ENCODE measurements at regions not wholly inside any gene's neighbourhood (a gene's known extent, or its start where the extent isn't known, plus 50 kb on each side); places are given as distances from the start of the nearest gene placed in this dataset.

DNA sequence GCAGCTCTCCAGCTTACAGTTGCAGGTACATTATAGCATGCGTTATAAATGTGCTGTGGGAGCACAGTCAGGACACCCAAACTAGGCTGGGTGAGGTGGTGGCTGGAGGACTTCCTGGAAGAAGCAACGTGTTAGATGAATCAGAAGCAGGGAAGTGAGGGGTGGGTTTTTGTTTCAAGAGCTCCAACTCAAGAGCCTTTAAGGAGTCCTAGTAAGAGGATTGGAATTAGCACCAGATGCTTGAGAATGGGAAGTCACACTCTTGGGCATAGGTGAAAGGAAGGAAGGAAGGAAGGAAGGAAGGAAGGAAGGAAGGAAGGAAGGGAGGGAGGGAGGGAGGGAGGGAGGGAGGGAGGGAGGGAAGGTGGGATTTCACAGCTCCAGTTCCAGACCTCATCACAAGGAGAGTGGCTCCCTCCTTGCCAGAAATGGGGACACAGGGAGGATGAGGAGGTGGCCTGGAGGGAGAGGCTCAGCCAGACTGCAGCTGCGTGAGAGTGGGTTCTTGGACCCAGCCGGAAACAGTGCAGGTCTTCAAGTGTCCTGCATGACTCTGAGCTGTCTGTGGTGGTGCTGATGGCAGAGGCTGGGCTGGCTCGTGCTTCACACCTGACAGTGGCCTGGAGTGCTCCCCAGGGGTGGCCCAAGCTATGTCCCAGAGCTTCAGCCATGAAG, 115.7 kb upstream of the GSC start:
- Histone ChIP-seq H3K4me2 (no peak overlapping the region), H3K27me3 (ENCODE audit: insufficient read depth) (no peaks in the 10 kb centered on the region), H4K20me1 (replicated peaks; ENCODE audit: insufficient read depth) (no peaks in the 10 kb centered on the region), H3K9me2 (ENCODE audit: insufficient read depth) (peaks cover 3% of the 10 kb centered on the region; the same call in 1 of the 2 replicates), H3F3A (replicated peaks; ENCODE audit: low read depth) (no peaks in the 10 kb centered on the region), H3K27ac (ENCODE audit: low read depth) (no peak overlapping the region), H3K36me3 (ENCODE audit: insufficient read depth) (no peaks in the 10 kb centered on the region), H2AFZ (no peak overlapping the region), H3K4me3 (no peak overlapping the region), H3K4me1 (ENCODE audit: insufficient read depth) (no peaks in the 10 kb centered on the region), H3K79me2 (replicated peaks; ENCODE audit: insufficient read depth) (no peaks in the 10 kb centered on the region)
- Mint-ChIP-seq H3K27me3 (ENCODE audit: insufficient read depth, low read depth, poor library complexity) (peaks cover 4% of the 10 kb centered on the region), H3K4me3 (no peak overlapping the region), H3K4me1 (no peaks in the 10 kb centered on the region), H3K9me3 (no peaks in the 10 kb centered on the region), H3K36me3 (ENCODE audit: low read depth) (no peaks in the 10 kb centered on the region), H3K27ac (no peak overlapping the region)
- TF ChIP-seq, protein P1, sequence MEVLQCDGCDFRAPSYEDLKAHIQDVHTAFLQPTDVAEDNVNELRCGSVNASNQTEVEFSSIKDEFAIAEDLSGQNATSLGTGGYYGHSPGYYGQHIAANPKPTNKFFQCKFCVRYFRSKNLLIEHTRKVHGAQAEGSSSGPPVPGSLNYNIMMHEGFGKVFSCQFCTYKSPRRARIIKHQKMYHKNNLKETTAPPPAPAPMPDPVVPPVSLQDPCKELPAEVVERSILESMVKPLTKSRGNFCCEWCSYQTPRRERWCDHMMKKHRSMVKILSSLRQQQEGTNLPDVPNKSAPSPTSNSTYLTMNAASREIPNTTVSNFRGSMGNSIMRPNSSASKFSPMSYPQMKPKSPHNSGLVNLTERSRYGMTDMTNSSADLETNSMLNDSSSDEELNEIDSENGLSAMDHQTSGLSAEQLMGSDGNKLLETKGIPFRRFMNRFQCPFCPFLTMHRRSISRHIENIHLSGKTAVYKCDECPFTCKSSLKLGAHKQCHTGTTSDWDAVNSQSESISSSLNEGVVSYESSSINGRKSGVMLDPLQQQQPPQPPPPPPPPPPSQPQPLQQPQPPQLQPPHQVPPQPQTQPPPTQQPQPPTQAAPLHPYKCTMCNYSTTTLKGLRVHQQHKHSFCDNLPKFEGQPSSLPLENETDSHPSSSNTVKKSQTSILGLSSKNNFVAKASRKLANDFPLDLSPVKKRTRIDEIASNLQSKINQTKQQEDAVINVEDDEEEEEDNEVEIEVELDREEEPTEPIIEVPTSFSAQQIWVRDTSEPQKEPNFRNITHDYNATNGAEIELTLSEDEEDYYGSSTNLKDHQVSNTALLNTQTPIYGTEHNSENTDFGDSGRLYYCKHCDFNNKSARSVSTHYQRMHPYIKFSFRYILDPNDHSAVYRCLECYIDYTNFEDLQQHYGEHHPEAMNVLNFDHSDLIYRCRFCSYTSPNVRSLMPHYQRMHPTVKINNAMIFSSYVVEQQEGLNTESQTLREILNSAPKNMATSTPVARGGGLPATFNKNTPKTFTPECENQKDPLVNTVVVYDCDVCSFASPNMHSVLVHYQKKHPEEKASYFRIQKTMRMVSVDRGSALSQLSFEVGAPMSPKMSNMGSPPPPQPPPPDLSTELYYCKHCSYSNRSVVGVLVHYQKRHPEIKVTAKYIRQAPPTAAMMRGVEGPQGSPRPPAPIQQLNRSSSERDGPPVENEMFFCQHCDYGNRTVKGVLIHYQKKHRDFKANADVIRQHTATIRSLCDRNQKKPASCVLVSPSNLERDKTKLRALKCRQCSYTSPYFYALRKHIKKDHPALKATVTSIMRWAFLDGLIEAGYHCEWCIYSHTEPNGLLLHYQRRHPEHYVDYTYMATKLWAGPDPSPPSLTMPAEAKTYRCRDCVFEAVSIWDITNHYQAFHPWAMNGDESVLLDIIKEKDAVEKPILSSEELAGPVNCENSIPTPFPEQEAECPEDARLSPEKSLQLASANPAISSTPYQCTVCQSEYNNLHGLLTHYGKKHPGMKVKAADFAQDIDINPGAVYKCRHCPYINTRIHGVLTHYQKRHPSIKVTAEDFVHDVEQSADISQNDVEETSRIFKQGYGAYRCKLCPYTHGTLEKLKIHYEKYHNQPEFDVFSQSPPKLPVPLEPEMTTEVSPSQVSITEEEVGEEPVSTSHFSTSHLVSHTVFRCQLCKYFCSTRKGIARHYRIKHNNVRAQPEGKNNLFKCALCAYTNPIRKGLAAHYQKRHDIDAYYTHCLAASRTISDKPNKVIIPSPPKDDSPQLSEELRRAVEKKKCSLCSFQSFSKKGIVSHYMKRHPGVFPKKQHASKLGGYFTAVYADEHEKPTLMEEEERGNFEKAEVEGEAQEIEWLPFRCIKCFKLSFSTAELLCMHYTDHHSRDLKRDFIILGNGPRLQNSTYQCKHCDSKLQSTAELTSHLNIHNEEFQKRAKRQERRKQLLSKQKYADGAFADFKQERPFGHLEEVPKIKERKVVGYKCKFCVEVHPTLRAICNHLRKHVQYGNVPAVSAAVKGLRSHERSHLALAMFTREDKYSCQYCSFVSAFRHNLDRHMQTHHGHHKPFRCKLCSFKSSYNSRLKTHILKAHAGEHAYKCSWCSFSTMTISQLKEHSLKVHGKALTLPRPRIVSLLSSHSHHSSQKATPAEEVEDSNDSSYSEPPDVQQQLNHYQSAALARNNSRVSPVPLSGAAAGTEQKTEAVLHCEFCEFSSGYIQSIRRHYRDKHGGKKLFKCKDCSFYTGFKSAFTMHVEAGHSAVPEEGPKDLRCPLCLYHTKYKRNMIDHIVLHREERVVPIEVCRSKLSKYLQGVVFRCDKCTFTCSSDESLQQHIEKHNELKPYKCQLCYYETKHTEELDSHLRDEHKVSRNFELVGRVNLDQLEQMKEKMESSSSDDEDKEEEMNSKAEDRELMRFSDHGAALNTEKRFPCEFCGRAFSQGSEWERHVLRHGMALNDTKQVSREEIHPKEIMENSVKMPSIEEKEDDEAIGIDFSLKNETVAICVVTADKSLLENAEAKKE (CRISPR knock-in tag; IDR thresholded peaks at IDR 0.05): no peak
- TF ChIP-seq EZH2phosphoT487 (IDR thresholded peaks at IDR 0.05; ENCODE audit: unreplicated experiment) (no peak), ZNF331 (CRISPR knock-in tag; IDR thresholded peaks at IDR 0.05; ENCODE audit: low read depth) (no peak), ZNF114 (CRISPR knock-in tag; IDR thresholded peaks at IDR 0.05) (no peak), CREB1 (CRISPR knock-in tag; IDR thresholded peaks at IDR 0.05; ENCODE audit: low read depth) (no peak), POLR2AphosphoS5 (IDR thresholded peaks at IDR 0.05; ENCODE audit: low read depth) (no peak), NANOG (IDR thresholded peaks at IDR 0.05; ENCODE audit: borderline replicate concordance) (no peak), EZH2 (IDR thresholded peaks at IDR 0.05; ENCODE audit: low read depth, unreplicated experiment) (no peak), STAT1 (IDR thresholded peaks at IDR 0.05; ENCODE audit: unreplicated experiment) (no peak), JUNB (IDR thresholded peaks at IDR 0.05; ENCODE audit: unreplicated experiment) (no peak)
- TF ChIP-seq, protein P2, sequence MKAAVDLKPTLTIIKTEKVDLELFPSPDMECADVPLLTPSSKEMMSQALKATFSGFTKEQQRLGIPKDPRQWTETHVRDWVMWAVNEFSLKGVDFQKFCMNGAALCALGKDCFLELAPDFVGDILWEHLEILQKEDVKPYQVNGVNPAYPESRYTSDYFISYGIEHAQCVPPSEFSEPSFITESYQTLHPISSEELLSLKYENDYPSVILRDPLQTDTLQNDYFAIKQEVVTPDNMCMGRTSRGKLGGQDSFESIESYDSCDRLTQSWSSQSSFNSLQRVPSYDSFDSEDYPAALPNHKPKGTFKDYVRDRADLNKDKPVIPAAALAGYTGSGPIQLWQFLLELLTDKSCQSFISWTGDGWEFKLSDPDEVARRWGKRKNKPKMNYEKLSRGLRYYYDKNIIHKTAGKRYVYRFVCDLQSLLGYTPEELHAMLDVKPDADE (IDR thresholded peaks at IDR 0.05): no peak
- TF ChIP-seq, protein P3, sequence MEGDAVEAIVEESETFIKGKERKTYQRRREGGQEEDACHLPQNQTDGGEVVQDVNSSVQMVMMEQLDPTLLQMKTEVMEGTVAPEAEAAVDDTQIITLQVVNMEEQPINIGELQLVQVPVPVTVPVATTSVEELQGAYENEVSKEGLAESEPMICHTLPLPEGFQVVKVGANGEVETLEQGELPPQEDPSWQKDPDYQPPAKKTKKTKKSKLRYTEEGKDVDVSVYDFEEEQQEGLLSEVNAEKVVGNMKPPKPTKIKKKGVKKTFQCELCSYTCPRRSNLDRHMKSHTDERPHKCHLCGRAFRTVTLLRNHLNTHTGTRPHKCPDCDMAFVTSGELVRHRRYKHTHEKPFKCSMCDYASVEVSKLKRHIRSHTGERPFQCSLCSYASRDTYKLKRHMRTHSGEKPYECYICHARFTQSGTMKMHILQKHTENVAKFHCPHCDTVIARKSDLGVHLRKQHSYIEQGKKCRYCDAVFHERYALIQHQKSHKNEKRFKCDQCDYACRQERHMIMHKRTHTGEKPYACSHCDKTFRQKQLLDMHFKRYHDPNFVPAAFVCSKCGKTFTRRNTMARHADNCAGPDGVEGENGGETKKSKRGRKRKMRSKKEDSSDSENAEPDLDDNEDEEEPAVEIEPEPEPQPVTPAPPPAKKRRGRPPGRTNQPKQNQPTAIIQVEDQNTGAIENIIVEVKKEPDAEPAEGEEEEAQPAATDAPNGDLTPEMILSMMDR (conservative IDR thresholded peaks at IDR 0.05; ENCODE audit: low read depth in 2 of 2): no peak
- TF ChIP-seq, protein P4, sequence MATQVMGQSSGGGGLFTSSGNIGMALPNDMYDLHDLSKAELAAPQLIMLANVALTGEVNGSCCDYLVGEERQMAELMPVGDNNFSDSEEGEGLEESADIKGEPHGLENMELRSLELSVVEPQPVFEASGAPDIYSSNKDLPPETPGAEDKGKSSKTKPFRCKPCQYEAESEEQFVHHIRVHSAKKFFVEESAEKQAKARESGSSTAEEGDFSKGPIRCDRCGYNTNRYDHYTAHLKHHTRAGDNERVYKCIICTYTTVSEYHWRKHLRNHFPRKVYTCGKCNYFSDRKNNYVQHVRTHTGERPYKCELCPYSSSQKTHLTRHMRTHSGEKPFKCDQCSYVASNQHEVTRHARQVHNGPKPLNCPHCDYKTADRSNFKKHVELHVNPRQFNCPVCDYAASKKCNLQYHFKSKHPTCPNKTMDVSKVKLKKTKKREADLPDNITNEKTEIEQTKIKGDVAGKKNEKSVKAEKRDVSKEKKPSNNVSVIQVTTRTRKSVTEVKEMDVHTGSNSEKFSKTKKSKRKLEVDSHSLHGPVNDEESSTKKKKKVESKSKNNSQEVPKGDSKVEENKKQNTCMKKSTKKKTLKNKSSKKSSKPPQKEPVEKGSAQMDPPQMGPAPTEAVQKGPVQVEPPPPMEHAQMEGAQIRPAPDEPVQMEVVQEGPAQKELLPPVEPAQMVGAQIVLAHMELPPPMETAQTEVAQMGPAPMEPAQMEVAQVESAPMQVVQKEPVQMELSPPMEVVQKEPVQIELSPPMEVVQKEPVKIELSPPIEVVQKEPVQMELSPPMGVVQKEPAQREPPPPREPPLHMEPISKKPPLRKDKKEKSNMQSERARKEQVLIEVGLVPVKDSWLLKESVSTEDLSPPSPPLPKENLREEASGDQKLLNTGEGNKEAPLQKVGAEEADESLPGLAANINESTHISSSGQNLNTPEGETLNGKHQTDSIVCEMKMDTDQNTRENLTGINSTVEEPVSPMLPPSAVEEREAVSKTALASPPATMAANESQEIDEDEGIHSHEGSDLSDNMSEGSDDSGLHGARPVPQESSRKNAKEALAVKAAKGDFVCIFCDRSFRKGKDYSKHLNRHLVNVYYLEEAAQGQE (IDR thresholded peaks at IDR 0.05; ENCODE audit: unreplicated experiment): no peak
- DNase-seq (ENCODE audit: low spot score) (no peak), ATAC-seq (no peak)
